HepG2 (cell line): ENCODE measurements at regions not wholly inside any gene's neighbourhood (a gene's known extent, or its start where the extent isn't known, plus 50 kb on each side); places are given as distances from the start of the nearest gene placed in this dataset.

Source experiments
- ELF1 ChIP-seq: sonication (generic); formaldehyde crosslinking; IDR thresholded peaks from 2 replicates; pipeline ENCODE4 v1.4.0; 2020; ENCODE audit warnings: missing genetic modification reagents
- GMEB1 ChIP-seq: sonication (generic); formaldehyde crosslinking; IDR thresholded peaks from 2 replicates; pipeline ENCODE4 v1.5.1; 2020; ENCODE audit warnings: missing genetic modification reagents, mild to moderate bottlenecking, borderline replicate concordance
- HDAC2 ChIP-seq: sonication (generic); formaldehyde crosslinking; IDR thresholded peaks from 2 replicates; pipeline ENCODE4 v1.4.0; 2020; ENCODE audit warnings: missing genetic modification reagents
- HNRNPLL ChIP-seq: fragments of 200-400 bp; formaldehyde crosslinking; IDR thresholded peaks from 2 replicates; pipeline ENCODE4 v1.6.1; 2017; ENCODE audit warnings: mild to moderate bottlenecking, low read depth, low read length; ENCODE audit not compliant: poor library complexity, severe bottlenecking
- JUNB ChIP-seq: sonication (generic); formaldehyde crosslinking; IDR thresholded peaks from 2 replicates; pipeline ENCODE4 v1.8.0; 2022; ENCODE audit warnings: missing genetic modification reagents, mild to moderate bottlenecking, borderline replicate concordance
- KLF16 ChIP-seq, 2 experiments: sonication (generic) in 1 of 2; formaldehyde crosslinking in 1 of 2; IDR thresholded peaks; 2 replicates each; pipeline versions ENCODE4 v1.6.1 to v1.8.0; 2016 to 2023; ENCODE audit warnings: missing genetic modification reagents in 2 of 2, missing compliant biosample characterization in 1 of 2
- NR2F6 ChIP-seq, 2 experiments: IDR thresholded peaks; 2 replicates each; pipeline ENCODE4 v1.6.1; 2016; ENCODE audit warnings: antibody characterized with exemption in 1 of 2, mild to moderate bottlenecking in 1 of 2
- PHF21A ChIP-seq: sonication (generic); formaldehyde crosslinking; IDR thresholded peaks from 2 replicates; pipeline ENCODE4 v1.5.0; 2020; ENCODE audit warnings: mild to moderate bottlenecking, missing genetic modification reagents
- POLR2G ChIP-seq: fragments of 200-400 bp; formaldehyde crosslinking; IDR thresholded peaks from 2 replicates; pipeline ENCODE4 v1.6.1; 2018; ENCODE audit warnings: mild to moderate bottlenecking, low read depth, low read length, moderate library complexity
- PRDM4 ChIP-seq: sonication (generic); formaldehyde crosslinking; IDR thresholded peaks from 2 replicates; pipeline ENCODE4 v1.9.0; 2021; ENCODE audit warnings: missing genetic modification reagents, borderline replicate concordance
- RXRB ChIP-seq: IDR thresholded peaks from 2 replicates; pipeline ENCODE4 v1.6.1; 2016; ENCODE audit warnings: borderline replicate concordance, missing genetic modification reagents, missing compliant biosample characterization
- SIX4 ChIP-seq: sonication (generic); formaldehyde crosslinking; IDR thresholded peaks from 2 replicates; pipeline ENCODE4 v1.4.0; 2020; ENCODE audit warnings: missing genetic modification reagents
- SKI ChIP-seq: fragments of 450-650 bp; IDR thresholded peaks from one replicate; pipeline ENCODE4 v1.6.1; 2018; ENCODE audit warnings: mild to moderate bottlenecking; ENCODE audit not compliant: partially characterized antibody
- SOX5 ChIP-seq: IDR thresholded peaks from 2 replicates; pipeline ENCODE4 v1.6.1; 2016; ENCODE audit warnings: borderline replicate concordance
- TEAD3 ChIP-seq: optimal IDR thresholded peaks from 2 replicates; pipeline ENCODE3; 2016; ENCODE audit warnings: borderline replicate concordance
- YEATS4 ChIP-seq: sonication (generic); formaldehyde crosslinking; IDR thresholded peaks from 2 replicates; pipeline ENCODE4 v1.4.0; 2020; ENCODE audit warnings: missing genetic modification reagents, borderline replicate concordance
- ZHX1 ChIP-seq: sonication (generic); formaldehyde crosslinking; IDR thresholded peaks from 2 replicates; pipeline ENCODE4 v1.8.1; 2022; ENCODE audit warnings: low read depth, mild to moderate bottlenecking, missing genetic modification reagents
- ZNF121 ChIP-seq: sonication (generic); formaldehyde crosslinking; IDR thresholded peaks from 2 replicates; pipeline ENCODE4 v1.5.0; 2020; ENCODE audit warnings: mild to moderate bottlenecking, missing genetic modification reagents
- ZNF230 ChIP-seq: sonication (generic); formaldehyde crosslinking; IDR thresholded peaks from 2 replicates; pipeline ENCODE4 v1.4.0; 2020; ENCODE audit warnings: mild to moderate bottlenecking, missing genetic modification reagents
- ZNF256 ChIP-seq: sonication (generic); formaldehyde crosslinking; conservative IDR thresholded peaks from 2 replicates; pipeline ENCODE4 v1.4.0; 2020; ENCODE audit warnings: missing genetic modification reagents
- ZNF3 ChIP-seq: IDR thresholded peaks from 2 replicates; pipeline ENCODE4 v1.7.0; 2017; ENCODE audit warnings: inconsistent platforms
- ZNF556 ChIP-seq: sonication (generic); formaldehyde crosslinking; IDR thresholded peaks from 2 replicates; pipeline ENCODE4 v1.4.0; 2020; ENCODE audit warnings: mild to moderate bottlenecking, missing genetic modification reagents, borderline replicate concordance
- ZNF746 ChIP-seq: sonication (generic); formaldehyde crosslinking; IDR thresholded peaks from 2 replicates; pipeline ENCODE4 v1.8.0; 2022; ENCODE audit warnings: mild to moderate bottlenecking, missing genetic modification reagents

GRCh38 chr10:28915989-28916588 is 238.8 kb downstream of the BAMBI start (continued):
- TF ChIP-seq TEAD3 (peak; percentile 89), ZNF3 (CRISPR knock-in tag) (no peak), ZNF230 (CRISPR knock-in tag) (0 out of 2 replicates have a peak, but pooled peaks have one; percentile 41), PHF21A (CRISPR knock-in tag) (peak; percentile 82), ZNF256 (CRISPR knock-in tag) (no peak), ZNF556 (CRISPR knock-in tag) (peak; percentile 50; the same call in 1 of the 2 replicates), NR2F6 (IDR thresholded peaks at IDR 0.05) (no peak), NR2F6 (CRISPR knock-in tag; IDR thresholded peaks at IDR 0.05) (peak; percentile 8; the same call in 1 of the 2 replicates), ZNF121 (CRISPR knock-in tag) (0 out of 2 replicates have a peak, but pooled peaks have one; percentile 18), GMEB1 (CRISPR knock-in tag) (no peak), HNRNPLL (no peak), POLR2G (peak; percentile 49), SIX4 (peak; percentile 23; the same call in 1 of the 2 replicates), SOX5 (peak; percentile 76; the same call in 1 of the 2 replicates), JUNB (CRISPR knock-in tag) (0 out of 2 replicates have a peak, but pooled peaks have one; percentile 35), ZNF746 (CRISPR knock-in tag) (no peak), RXRB (CRISPR knock-in tag) (peak; percentile 58; the same call in 1 of the 2 replicates), PRDM4 (CRISPR knock-in tag) (no peak), SKI (no peak), ZHX1 (CRISPR knock-in tag) (peak; percentile 77), ELF1 (peak; percentile 47; the same call in 1 of the 2 replicates), KLF16 (CRISPR knock-in tag; IDR thresholded peaks at IDR 0.05) (0 out of 4 replicates have a peak, but pooled peaks of 1 of the 2 experiments have one; percentile 55), HDAC2 (CRISPR knock-in tag) (peak; percentile 85), YEATS4 (CRISPR knock-in tag) (peak; percentile 25; the same call in 1 of the 2 replicates)
